Fibroblast of lung (primary cell): ENCODE measurements at regions not wholly inside any gene's neighbourhood (a gene's known extent, or its start where the extent isn't known, plus 50 kb on each side); places are given as distances from the start of the nearest gene placed in this dataset.
A peak's percentile ranks its signal among the peaks of the same experiment; 100 is the strongest.

Experiments used
- DNase-seq, 2 donors: peaks; one replicate each; pipeline versions ENCODE4 v3.0.0 to v3.0.0-alpha.2; 2010; ENCODE audit warnings: low read depth in 2 of 2
- H2AFZ ChIP-seq: 2 replicates; pipeline ENCODE4 v1.5.1; 2012; ENCODE audit warnings: low read length, control low read depth, inconsistent platforms
- H3K27ac ChIP-seq: 2 replicates; pipeline ENCODE4 v1.5.1; 2011; ENCODE audit warnings: low read length, control low read depth; ENCODE audit not compliant: insufficient read depth
- H3K27me3 ChIP-seq: 2 replicates; pipeline ENCODE4 v1.5.1; 2011; ENCODE audit warnings: mild to moderate bottlenecking, low read length; ENCODE audit not compliant: control insufficient read depth, insufficient read depth
- H3K36me3 ChIP-seq: 2 replicates; pipeline ENCODE4 v1.5.1; 2011; ENCODE audit warnings: low read length; ENCODE audit not compliant: control insufficient read depth, insufficient read depth
- H3K4me1 ChIP-seq: 2 replicates; pipeline ENCODE4 v1.5.1; 2011; ENCODE audit warnings: low read length; ENCODE audit not compliant: control insufficient read depth, insufficient read depth; ENCODE audit errors: extremely low read depth
- H3K4me2 ChIP-seq: 2 replicates; pipeline ENCODE4 v1.5.1; 2011; ENCODE audit warnings: low read length, control low read depth; ENCODE audit not compliant: insufficient read depth; ENCODE audit errors: extremely low read depth
- H3K4me3 ChIP-seq, 4 experiments: fragments of 200-600 bp in 1 of 4; sonication (generic) in 1 of 4; replicated peaks in 1 of 4; 2 replicates each; pipeline ENCODE4 v1.5.1; 2011 to 2016; ENCODE audit warnings: low read length in 4 of 4, low read depth in 3 of 4, mild to moderate bottlenecking in 3 of 4, control low read depth in 2 of 4, inconsistent platforms in 1 of 4, mixed read lengths in 1 of 4; ENCODE audit not compliant: insufficient read depth in 1 of 4; ENCODE audit errors: control extremely low read depth in 1 of 4
- H3K79me2 ChIP-seq: 2 replicates; pipeline ENCODE4 v1.5.1; 2012; ENCODE audit warnings: mild to moderate bottlenecking, low read length, inconsistent platforms; ENCODE audit not compliant: control insufficient read depth, insufficient read depth
- H3K9ac ChIP-seq: 2 replicates; pipeline ENCODE4 v1.5.1; 2011; ENCODE audit warnings: mild to moderate bottlenecking, low read length, control low read depth; ENCODE audit not compliant: insufficient read depth
- H3K9me3 ChIP-seq: 2 replicates; pipeline ENCODE4 v1.5.1; 2012; ENCODE audit warnings: low read depth, low read length; ENCODE audit not compliant: control insufficient read depth, insufficient read depth
- H4K20me1 ChIP-seq: 2 replicates; pipeline ENCODE4 v1.5.1; 2011; ENCODE audit warnings: low read length; ENCODE audit not compliant: control insufficient read depth, insufficient read depth; ENCODE audit errors: extremely low read depth
- CTCF ChIP-seq, 2 donors: IDR thresholded peaks in 1 of 2; conservative IDR thresholded peaks in 1 of 2; 1 replicate in 1 of 2; 2 replicates in 1 of 2; pipeline ENCODE4 v1.5.1; 2011 to 2012; ENCODE audit warnings: low read length in 2 of 2, control low read depth in 1 of 2, inconsistent platforms in 1 of 2, low read depth in 1 of 2, mild to moderate bottlenecking in 1 of 2
- EZH2 ChIP-seq: IDR thresholded peaks from 2 replicates; pipeline ENCODE4 v1.5.1; 2012; ENCODE audit warnings: low read length, control low read depth, mild to moderate bottlenecking; ENCODE audit errors: missing control alignments

- TF ChIP-seq CTCF (conservative IDR thresholded peaks at IDR 0.05 in 1 of 2, IDR thresholded peaks at IDR 0.05 in 1 of 2; ENCODE audit: low read depth in 1 of 2, low read length in 2 of 2) (no peak), EZH2 (no peak)
- no peak overlapping the region for H3K4me2 ChIP-seq
- H3K9me3 ChIP-seq, result no peaks in the 10 kb centered on the region
- H3K79me2 ChIP-seq, result no peaks in the 10 kb centered on the region
- no peaks in the 10 kb centered on the region for H3K27me3 ChIP-seq
- DNase-seq, result no peak
- no peak overlapping the region for H3K27ac ChIP-seq
- no peaks in the 10 kb centered on the region for H3K36me3 ChIP-seq
- H3K4me1 ChIP-seq, result peaks cover 5% of the 10 kb centered on the region
- no peak overlapping the region for H2AFZ ChIP-seq
- no peak overlapping the region for H3K4me3 ChIP-seq
- no peak overlapping the region for H3K9ac ChIP-seq
- no peaks in the 10 kb centered on the region for H4K20me1 ChIP-seq
Measured at GRCh38 chr4:38213083-38213805, 253.0 kb downstream of the PTTG2 start.

GRCh38 chr4:38222892-38223291, 262.7 kb downstream of the PTTG2 start:
- DNase-seq, result no peak
- Histone ChIP-seq H2AFZ (no peak overlapping the region), H3K9ac (no peak overlapping the region), H3K9me3 (no peaks in the 10 kb centered on the region), H3K27ac (no peak overlapping the region), H3K79me2 (no peaks in the 10 kb centered on the region), H3K27me3 (no peaks in the 10 kb centered on the region), H3K36me3 (no peaks in the 10 kb centered on the region), H3K4me1 (no peaks in the 10 kb centered on the region), H3K4me2 (no peak overlapping the region), H3K4me3 (no peak overlapping the region), H4K20me1 (no peaks in the 10 kb centered on the region)
- TF ChIP-seq EZH2 (no peak), CTCF (conservative IDR thresholded peaks at IDR 0.05 in 1 of 2, IDR thresholded peaks at IDR 0.05 in 1 of 2; ENCODE audit: low read depth in 1 of 2, low read length in 2 of 2) (no peak)

- Histone ChIP-seq H3K4me2 (no peak overlapping the region), H3K4me3 (no peak overlapping the region), H3K36me3 (no peaks in the 10 kb centered on the region), H3K27ac (no peak overlapping the region), H3K4me1 (no peaks in the 10 kb centered on the region), H3K27me3 (no peaks in the 10 kb centered on the region), H3K9me3 (no peaks in the 10 kb centered on the region), H3K79me2 (no peaks in the 10 kb centered on the region), H4K20me1 (no peaks in the 10 kb centered on the region), H3K9ac (no peak overlapping the region), H2AFZ (no peak overlapping the region)
- no peak for TF ChIP-seq CTCF (conservative IDR thresholded peaks at IDR 0.05 in 1 of 2, IDR thresholded peaks at IDR 0.05 in 1 of 2; ENCODE audit: low read depth in 1 of 2, low read length in 2 of 2)
- TF ChIP-seq EZH2, result no peak
- DNase-seq, result peak in 1 of 2 donors; percentile 8
Measured at GRCh38 chr4:38223306-38223705, 263.1 kb downstream of the PTTG2 start.
